Natural killer cell treated with Interleukin-12 subunit alpha and Interleukin-12 subunit beta and Interleukin-15 and Interleukin-18, amount 100 ng/mL, for 72 hours (primary cell): ENCODE measurements at regions not wholly inside any gene's neighbourhood (a gene's known extent, or its start where the extent isn't known, plus 50 kb on each side); places are given as distances from the start of the nearest gene placed in this dataset.
"Not testable (repeated sequence)": the region's sequence is repeated elsewhere in the genome, so short reads cannot be mapped to it uniquely, and the experiment has no call there.

ENCODE experiments used
- ATAC-seq, 2 donors: fragments of 150-1000 bp; cut with Tn5 transposase in 1 of 2; sonication (Bioruptor Pico), chemical (Tn5 transposase) in 1 of 2; 2 replicates each; pipeline ENCODE4 v1.10.0; 2021
- DNase-seq: peaks from one replicate; pipeline ENCODE4 v3.0.0; 2022; ENCODE audit warnings: low spot score
- H3K27ac Mint-ChIP-seq, 2 donors: 1 replicate in 1 of 2; 2 replicates in 1 of 2; pipeline ENCODE4 v1.8.0; 2022; ENCODE audit warnings: mixed read lengths in 2 of 2, mild to moderate bottlenecking in 1 of 2, moderate library complexity in 1 of 2
- H3K27me3 Mint-ChIP-seq, 2 donors: 1 replicate in 1 of 2; 2 replicates in 1 of 2; pipeline ENCODE4 v1.8.0; 2022; ENCODE audit warnings: mixed read lengths in 2 of 2
- H3K36me3 Mint-ChIP-seq: one replicate; pipeline ENCODE4 v1.8.0; 2022; ENCODE audit warnings: mixed read lengths
- H3K4me1 Mint-ChIP-seq, 2 donors: 1 replicate in 1 of 2; 2 replicates in 1 of 2; pipeline ENCODE4 v1.8.0; 2022; ENCODE audit warnings: low read depth in 2 of 2, mixed read lengths in 2 of 2, mild to moderate bottlenecking in 1 of 2
- H3K4me3 Mint-ChIP-seq: one replicate; pipeline ENCODE4 v1.8.0; 2022; ENCODE audit warnings: mixed read lengths
- H3K9me3 Mint-ChIP-seq: 2 replicates; pipeline ENCODE4 v1.8.0; 2022; ENCODE audit warnings: mixed read lengths

GRCh38 chr7:46127814-46128213 is 206.7 kb upstream of the IGFBP3 start:
- no peaks in the 10 kb centered on the region for H3K36me3 Mint-ChIP-seq
- H3K4me3 Mint-ChIP-seq = no peak overlapping the region
- ATAC-seq = no peak
- no peak for DNase-seq
- H3K4me1 Mint-ChIP-seq = no peaks in the 10 kb centered on the region
- H3K9me3 Mint-ChIP-seq = peaks cover 7% of the 10 kb centered on the region
- H3K27ac Mint-ChIP-seq = no peak overlapping the region
- H3K27me3 Mint-ChIP-seq = peaks cover 0 to 9% of the 10 kb centered on the region in 2 donors

DNA sequence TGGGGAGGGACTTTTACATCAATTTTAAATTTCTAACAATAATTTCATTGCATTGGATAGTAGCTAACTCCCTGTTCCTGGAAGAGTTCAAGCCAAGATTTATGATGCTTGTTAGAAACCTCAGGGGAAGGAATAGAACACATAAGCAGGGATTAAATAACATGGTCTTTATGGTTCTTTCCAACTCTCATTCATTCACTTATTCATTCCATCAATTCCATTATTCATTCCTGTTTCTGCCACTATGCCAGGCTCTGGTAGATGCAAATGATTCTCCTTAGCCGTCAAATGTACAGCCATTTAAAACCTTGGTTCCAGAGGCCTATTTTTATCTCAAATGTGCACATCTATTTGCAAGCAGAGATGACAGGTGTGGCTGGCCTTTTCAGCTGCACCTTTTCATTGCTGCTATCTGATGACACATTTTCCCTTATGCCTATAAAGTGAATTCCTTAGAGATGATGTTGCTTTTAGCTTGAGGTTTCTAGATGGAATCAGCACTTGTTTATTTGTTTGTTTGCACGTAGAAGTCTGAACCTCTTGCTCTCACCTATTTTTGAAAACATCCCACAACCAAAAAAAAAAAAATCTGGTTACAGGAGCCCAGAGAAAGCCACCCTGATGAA is 205.7 kb upstream of the IGFBP3 start:
- Mint-ChIP-seq H3K4me1 (no peaks in the 10 kb centered on the region), H3K27me3 (peaks cover 0 to 9% of the 10 kb centered on the region in 2 donors), H3K36me3 (no peaks in the 10 kb centered on the region), H3K4me3 (no peak overlapping the region), H3K27ac (no peak overlapping the region), H3K9me3 (peaks cover 7% of the 10 kb centered on the region)
- no peak for ATAC-seq
- DNase-seq = no peak

DNA sequence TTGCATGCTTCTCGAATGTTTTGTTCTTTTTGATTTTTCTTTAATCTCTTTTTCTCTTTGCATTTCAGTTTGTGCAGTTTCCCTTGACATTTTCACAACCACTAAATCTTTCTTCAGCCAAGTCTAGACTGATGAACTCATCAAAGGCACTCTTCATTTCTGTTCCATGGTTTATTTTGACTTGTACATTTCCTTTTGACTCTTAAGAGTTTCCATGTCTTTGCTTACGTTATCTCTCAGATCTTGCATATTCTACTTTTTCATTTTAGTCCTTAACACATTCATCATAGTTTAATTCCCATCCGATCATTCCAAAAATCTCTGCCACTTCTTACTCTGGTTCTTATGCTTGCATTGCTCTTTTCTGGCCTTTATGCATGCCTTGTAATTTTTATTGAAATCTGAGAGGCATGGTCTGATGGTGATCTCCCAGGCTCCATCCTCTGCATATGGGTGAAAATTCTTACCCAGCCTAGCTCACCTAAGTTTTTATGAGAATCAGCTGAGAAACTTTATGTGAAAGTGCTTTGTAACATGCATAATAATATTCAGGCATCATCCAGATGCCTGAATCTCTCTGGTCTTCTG is 202.8 kb upstream of the IGFBP3 start:
- no peak overlapping the region for H3K4me3 Mint-ChIP-seq
- ATAC-seq (no peak), DNase-seq (no peak)
- H3K27me3 Mint-ChIP-seq = peaks cover 0 to 9% of the 10 kb centered on the region in 2 donors
- no peaks in the 10 kb centered on the region for H3K36me3 Mint-ChIP-seq
- peaks cover 4% of the 10 kb centered on the region for H3K9me3 Mint-ChIP-seq
- H3K4me1 Mint-ChIP-seq = no peaks in the 10 kb centered on the region
- H3K27ac Mint-ChIP-seq = no peak overlapping the region

DNA sequence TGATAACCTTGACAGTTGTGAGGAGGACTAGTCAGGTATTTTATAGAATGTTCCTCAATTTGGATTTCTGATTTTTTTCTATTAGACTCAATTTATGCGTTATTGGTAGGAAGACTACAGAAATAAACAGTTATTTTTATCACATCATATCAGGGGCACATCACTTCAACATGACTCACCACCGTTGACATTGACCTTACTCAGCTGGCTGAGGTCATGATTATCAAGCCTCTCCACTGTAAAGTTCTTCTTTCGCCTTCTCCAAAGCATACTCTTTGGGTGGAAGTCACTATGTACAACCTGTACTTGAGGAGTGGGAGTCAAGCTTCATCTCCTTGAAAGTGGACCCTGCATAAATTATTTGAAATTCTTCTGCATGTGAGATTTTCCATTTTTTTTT is 194.3 kb upstream of the IGFBP3 start:
- H3K4me3 Mint-ChIP-seq = no peak overlapping the region
- no peak for DNase-seq
- no peaks in the 10 kb centered on the region for H3K27me3 Mint-ChIP-seq
- no peaks in the 10 kb centered on the region for H3K4me1 Mint-ChIP-seq
- no peak for ATAC-seq
- peaks cover 3% of the 10 kb centered on the region for H3K9me3 Mint-ChIP-seq
- H3K27ac Mint-ChIP-seq = no peak overlapping the region
- no peaks in the 10 kb centered on the region for H3K36me3 Mint-ChIP-seq

DNA sequence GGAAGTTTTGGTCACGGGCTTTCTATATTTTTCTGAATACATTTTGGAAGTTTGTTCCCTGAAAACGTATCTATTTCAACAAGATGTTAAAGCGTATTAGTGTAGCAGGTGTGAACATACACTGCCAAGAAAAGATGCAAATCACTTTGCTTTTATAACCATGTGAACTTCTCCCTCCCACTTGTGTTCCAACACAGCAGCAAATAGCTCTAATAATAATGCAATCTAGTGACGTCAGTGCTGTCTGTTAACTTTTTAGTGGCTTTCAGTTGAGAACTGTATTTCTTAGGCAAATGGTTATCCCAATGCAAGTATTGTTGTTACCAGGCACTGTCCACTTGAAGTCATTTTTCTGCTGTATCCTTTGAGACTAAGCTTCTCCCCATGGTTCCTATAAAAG is 188.4 kb upstream of the IGFBP3 start:
- Mint-ChIP-seq H3K27ac (no peak overlapping the region), H3K36me3 (no peaks in the 10 kb centered on the region)

GRCh38 chr7:46108272-46108671 is 187.2 kb upstream of the IGFBP3 start:
- Mint-ChIP-seq H3K27me3 (no peaks in the 10 kb centered on the region), H3K4me3 (no peak overlapping the region), H3K4me1 (no peaks in the 10 kb centered on the region), H3K9me3 (no peaks in the 10 kb centered on the region), H3K36me3 (no peaks in the 10 kb centered on the region), H3K27ac (no peak overlapping the region)
- no peak for DNase-seq
- ATAC-seq = no peak

More for the DNA sequence above, 188.4 kb upstream of the IGFBP3 start:
- ATAC-seq = no peak
- no peaks in the 10 kb centered on the region for H3K4me1 Mint-ChIP-seq
- DNase-seq = no peak
- no peaks in the 10 kb centered on the region for H3K9me3 Mint-ChIP-seq
- no peak overlapping the region for H3K4me3 Mint-ChIP-seq
- no peaks in the 10 kb centered on the region for H3K27me3 Mint-ChIP-seq

DNA sequence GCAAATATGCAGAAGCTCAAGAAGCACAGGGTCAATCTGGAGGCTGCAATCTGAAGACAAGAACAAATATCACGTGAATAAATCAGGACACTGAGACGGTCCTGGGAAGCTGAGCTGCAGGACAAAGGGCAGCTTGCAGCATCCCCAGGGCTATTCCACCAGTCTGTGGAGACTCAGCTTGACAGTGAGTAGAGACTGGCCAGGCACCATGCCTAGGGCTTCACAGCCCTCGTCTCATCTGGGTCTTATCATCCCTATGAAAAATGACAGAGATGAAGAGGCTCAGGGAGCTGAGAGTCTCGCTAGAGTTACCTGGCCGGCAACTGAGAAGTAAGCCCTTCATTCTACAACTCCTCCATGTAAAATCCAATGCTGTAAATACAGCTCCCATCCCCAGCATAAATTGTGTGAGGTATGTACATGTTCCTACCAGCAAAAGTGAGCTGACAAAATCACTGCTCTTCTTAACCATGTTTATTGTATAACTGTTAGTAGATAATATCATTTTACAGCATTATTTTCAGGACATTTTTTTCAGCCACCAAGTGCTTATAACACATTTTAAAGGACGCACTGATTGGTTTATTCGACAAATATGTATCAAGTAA is 186.6 kb upstream of the IGFBP3 start:
- Mint-ChIP-seq H3K4me1 (no peaks in the 10 kb centered on the region), H3K27ac (no peak overlapping the region), H3K4me3 (no peak overlapping the region), H3K9me3 (no peaks in the 10 kb centered on the region), H3K36me3 (no peaks in the 10 kb centered on the region), H3K27me3 (no peaks in the 10 kb centered on the region)
- DNase-seq = no peak
- ATAC-seq = no peak

- Mint-ChIP-seq H3K9me3 (peaks cover 7% of the 10 kb centered on the region), H3K4me1 (no peaks in the 10 kb centered on the region), H3K27me3 (no peaks in the 10 kb centered on the region), H3K27ac (no peak overlapping the region), H3K36me3 (no peaks in the 10 kb centered on the region), H3K4me3 (no peak overlapping the region)
- no peak for DNase-seq
- ATAC-seq = no peak
Observed at GRCh38 chr7:46100521-46100920, 179.4 kb upstream of the IGFBP3 start.

GRCh38 chr7:46099076-46099475 is 178.0 kb upstream of the IGFBP3 start:
- Mint-ChIP-seq H3K4me1 (no peaks in the 10 kb centered on the region), H3K27me3 (no peaks in the 10 kb centered on the region), H3K9me3 (peaks cover 7% of the 10 kb centered on the region), H3K4me3 (no peak overlapping the region), H3K27ac (no peak overlapping the region), H3K36me3 (no peaks in the 10 kb centered on the region)
- DNase-seq (no peak), ATAC-seq (no peak)

GRCh38 chr7:46091071-46091470 is 170.0 kb upstream of the IGFBP3 start:
- DNase-seq (no peak), ATAC-seq (no peak)
- H3K9me3 Mint-ChIP-seq = peaks cover 9% of the 10 kb centered on the region
- H3K36me3 Mint-ChIP-seq = peaks cover 21% of the 10 kb centered on the region
- peaks cover 0 to 9% of the 10 kb centered on the region in 2 donors for H3K27me3 Mint-ChIP-seq
- no peak overlapping the region for H3K4me3 Mint-ChIP-seq
- no peak overlapping the region for H3K27ac Mint-ChIP-seq
- peaks cover 0 to 4% of the 10 kb centered on the region in 2 donors for H3K4me1 Mint-ChIP-seq

DNA sequence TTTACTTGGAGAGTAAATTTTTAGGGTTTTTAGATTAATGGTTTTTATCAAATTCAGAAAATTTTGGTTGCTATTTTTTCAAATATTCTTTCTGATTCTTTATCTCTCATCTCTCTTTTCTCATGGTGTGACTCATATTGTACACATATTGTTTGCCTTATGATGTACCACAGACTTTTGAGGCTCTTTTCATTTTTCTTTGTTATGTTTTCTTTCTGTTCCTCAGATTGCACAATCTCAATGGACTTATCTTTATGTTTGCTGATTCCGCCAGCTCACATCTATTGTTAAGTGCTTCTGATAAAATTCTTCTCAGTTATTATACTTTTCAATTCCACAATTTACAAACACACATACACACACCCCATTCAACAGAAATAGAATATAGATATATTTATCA is 168.2 kb upstream of the IGFBP3 start:
- H3K36me3 Mint-ChIP-seq = peaks cover 21% of the 10 kb centered on the region
- peaks cover 9% of the 10 kb centered on the region for H3K9me3 Mint-ChIP-seq
- no peak overlapping the region for H3K27ac Mint-ChIP-seq
- no peak overlapping the region for H3K4me3 Mint-ChIP-seq
- H3K4me1 Mint-ChIP-seq = peaks cover 0 to 4% of the 10 kb centered on the region in 2 donors
- DNase-seq (no peak), ATAC-seq (no peak)
- H3K27me3 Mint-ChIP-seq = peaks cover 0 to 9% of the 10 kb centered on the region in 2 donors

GRCh38 chr7:46088486-46088885 is 167.4 kb upstream of the IGFBP3 start:
- ATAC-seq, H3K9me3 Mint-ChIP-seq, H3K27me3 Mint-ChIP-seq, DNase-seq, H3K4me1 Mint-ChIP-seq, H3K4me3 Mint-ChIP-seq, H3K27ac Mint-ChIP-seq: not testable (repeated sequence)
- peaks cover 21% of the 10 kb centered on the region for H3K36me3 Mint-ChIP-seq

DNA sequence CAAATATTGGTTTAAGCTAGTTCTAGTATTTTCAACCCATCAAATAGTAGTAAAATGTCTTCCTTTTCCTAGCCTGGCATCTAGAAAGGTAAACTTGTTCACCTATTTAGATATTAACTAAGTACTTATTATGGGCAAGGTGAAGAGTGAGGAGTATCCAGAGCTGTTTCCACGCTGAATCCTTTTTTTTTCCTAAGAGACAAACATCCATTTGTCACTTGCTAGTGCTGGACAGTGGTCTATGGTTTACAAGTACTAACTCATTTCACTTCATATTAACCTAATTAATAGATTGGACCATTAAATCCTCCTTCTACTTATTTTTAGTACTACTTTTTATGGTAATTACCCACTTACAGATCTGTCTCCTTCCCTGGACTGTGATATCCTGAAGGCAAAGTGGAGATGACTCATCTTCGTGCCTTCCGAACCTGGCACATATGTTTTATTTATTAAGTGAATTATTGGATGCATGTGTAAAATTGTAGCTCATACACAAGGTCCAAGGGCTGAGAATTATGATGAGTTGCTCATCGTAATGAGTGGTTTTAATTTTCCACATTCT is 159.6 kb upstream of the IGFBP3 start:
- no peak overlapping the region for H3K4me3 Mint-ChIP-seq
- no peaks in the 10 kb centered on the region for H3K4me1 Mint-ChIP-seq
- ATAC-seq (no peak), DNase-seq (no peak)
- H3K27ac Mint-ChIP-seq = no peak overlapping the region
- peaks cover 4% of the 10 kb centered on the region for H3K9me3 Mint-ChIP-seq
- H3K36me3 Mint-ChIP-seq = no peaks in the 10 kb centered on the region
- no peaks in the 10 kb centered on the region for H3K27me3 Mint-ChIP-seq

DNA sequence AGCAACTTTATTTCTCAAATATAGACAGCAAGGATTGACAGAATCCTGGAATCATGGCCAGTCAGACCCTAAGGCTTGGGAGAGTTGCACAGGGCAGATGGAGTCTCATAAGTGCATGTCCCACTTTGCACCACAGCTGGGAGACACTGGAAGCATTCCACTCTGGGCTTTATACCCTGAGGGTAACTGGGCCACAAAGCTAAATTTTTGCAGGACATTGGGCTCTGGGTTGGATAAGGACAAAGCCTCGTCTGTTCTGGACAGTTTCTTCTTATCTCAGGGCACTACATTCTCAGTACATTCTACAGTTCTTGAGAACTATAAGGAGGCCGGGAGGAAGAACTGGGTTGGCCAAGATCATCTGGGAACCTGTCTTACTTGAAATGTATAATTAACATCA is 158.3 kb upstream of the IGFBP3 start:
- Mint-ChIP-seq H3K9me3 (peaks cover 4% of the 10 kb centered on the region), H3K36me3 (no peaks in the 10 kb centered on the region), H3K27ac (no peak overlapping the region), H3K4me1 (no peaks in the 10 kb centered on the region), H3K27me3 (no peaks in the 10 kb centered on the region), H3K4me3 (no peak overlapping the region)
- ATAC-seq (no peak), DNase-seq (no peak)
